ENCODE measurements at regions not wholly inside any gene's neighbourhood (a gene's known extent, or its start where the extent isn't known, plus 50 kb on each side); places are given as distances from the start of the nearest gene placed in this dataset.

GRCh38 chr14:25841226-25841625 is 756.6 kb downstream of the NOVA1 start:
- no peak overlapping the region for H3K9ac ChIP-seq (ENCODE audit: low read length)
- H4K20me1 ChIP-seq (ENCODE audit: insufficient read depth, low read depth, low read length): no peaks in the 10 kb centered on the region
- H3K4me1 ChIP-seq (ENCODE audit: low read length): no peaks in the 10 kb centered on the region
- peaks cover 55% of the 10 kb centered on the region for H3K9me3 ChIP-seq (ENCODE audit: low read length)
- no peak overlapping the region for H2AFZ ChIP-seq (ENCODE audit: low read length)
- no peaks in the 10 kb centered on the region for H3K36me3 ChIP-seq (ENCODE audit: insufficient read depth, low read length)
- H3K4me3 ChIP-seq (ENCODE audit: low read length): no peak overlapping the region
- no peaks in the 10 kb centered on the region for H3K79me2 ChIP-seq (ENCODE audit: low read length)
- DNase-seq: no peak
- H3K9me2 ChIP-seq (replicated peaks; ENCODE audit: insufficient read depth, low read length): no peaks in the 10 kb centered on the region
- H3K27me3 ChIP-seq (ENCODE audit: low read length): no peaks in the 10 kb centered on the region
- no peak overlapping the region for H3K4me2 ChIP-seq (ENCODE audit: low read depth, low read length, poor library complexity, severe bottlenecking)
- H3K27ac ChIP-seq (ENCODE audit: low read length): no peak overlapping the region

GRCh38 chr14:25837551-25837965 is 760.3 kb downstream of the NOVA1 start:
- Histone ChIP-seq H3K4me3 (ENCODE audit: low read length) (no peak overlapping the region), H3K4me1 (ENCODE audit: low read length) (no peaks in the 10 kb centered on the region), H3K9me2 (replicated peaks; ENCODE audit: insufficient read depth, low read length) (no peaks in the 10 kb centered on the region), H3K27me3 (ENCODE audit: low read length) (no peaks in the 10 kb centered on the region), H3K9me3 (ENCODE audit: low read length) (peaks cover 57% of the 10 kb centered on the region), H3K9ac (ENCODE audit: low read length) (no peak overlapping the region), H2AFZ (ENCODE audit: low read length) (no peak overlapping the region), H3K36me3 (ENCODE audit: insufficient read depth, low read length) (no peaks in the 10 kb centered on the region), H3K79me2 (ENCODE audit: low read length) (no peaks in the 10 kb centered on the region), H4K20me1 (ENCODE audit: insufficient read depth, low read depth, low read length) (no peaks in the 10 kb centered on the region), H3K4me2 (ENCODE audit: low read depth, low read length, poor library complexity, severe bottlenecking) (no peak overlapping the region), H3K27ac (ENCODE audit: low read length) (no peak overlapping the region)
- DNase-seq: no peak

GRCh38 chr14:25836636-25837035 is 761.2 kb downstream of the NOVA1 start:
- Histone ChIP-seq H3K36me3 (ENCODE audit: insufficient read depth, low read length) (no peaks in the 10 kb centered on the region), H4K20me1 (ENCODE audit: insufficient read depth, low read depth, low read length) (no peaks in the 10 kb centered on the region), H3K4me3 (ENCODE audit: low read length) (no peak overlapping the region), H3K4me1 (ENCODE audit: low read length) (no peaks in the 10 kb centered on the region), H3K4me2 (ENCODE audit: low read depth, low read length, poor library complexity, severe bottlenecking) (no peak overlapping the region), H3K9ac (ENCODE audit: low read length) (no peak overlapping the region), H3K79me2 (ENCODE audit: low read length) (no peaks in the 10 kb centered on the region), H2AFZ (ENCODE audit: low read length) (no peak overlapping the region), H3K27me3 (ENCODE audit: low read length) (no peaks in the 10 kb centered on the region), H3K27ac (ENCODE audit: low read length) (no peak overlapping the region), H3K9me3 (ENCODE audit: low read length) (peaks cover 63% of the 10 kb centered on the region), H3K9me2 (replicated peaks; ENCODE audit: insufficient read depth, low read length) (no peaks in the 10 kb centered on the region)
- DNase-seq: no peak

GRCh38 chr14:25833341-25834126 is 764.3 kb downstream of the NOVA1 start:
- Histone ChIP-seq H3K4me3 (ENCODE audit: low read length) (no peak overlapping the region), H3K27me3 (ENCODE audit: low read length) (no peaks in the 10 kb centered on the region), H3K9me2 (replicated peaks; ENCODE audit: insufficient read depth, low read length) (no peaks in the 10 kb centered on the region), H4K20me1 (ENCODE audit: insufficient read depth, low read depth, low read length) (no peaks in the 10 kb centered on the region), H3K9me3 (ENCODE audit: low read length) (peaks cover 70% of the 10 kb centered on the region), H3K36me3 (ENCODE audit: insufficient read depth, low read length) (no peaks in the 10 kb centered on the region), H3K4me1 (ENCODE audit: low read length) (no peaks in the 10 kb centered on the region), H2AFZ (ENCODE audit: low read length) (no peak overlapping the region), H3K4me2 (ENCODE audit: low read depth, low read length, poor library complexity, severe bottlenecking) (no peak overlapping the region), H3K27ac (ENCODE audit: low read length) (no peak overlapping the region), H3K9ac (ENCODE audit: low read length) (no peak overlapping the region), H3K79me2 (ENCODE audit: low read length) (no peaks in the 10 kb centered on the region)
- DNase-seq: peak; percentile 77

- H2AFZ ChIP-seq (ENCODE audit: low read length): no peak overlapping the region
These were observed 765.2 kb downstream of the NOVA1 start for GRCh38 chr14:25832585-25832984.

GRCh38 chr14:25828562-25828961 is 769.3 kb downstream of the NOVA1 start:
- Histone ChIP-seq H3K36me3 (ENCODE audit: insufficient read depth, low read length) (no peaks in the 10 kb centered on the region), H3K27me3 (ENCODE audit: low read length) (no peaks in the 10 kb centered on the region), H2AFZ (ENCODE audit: low read length) (no peak overlapping the region), H3K9me2 (replicated peaks; ENCODE audit: insufficient read depth, low read length) (no peaks in the 10 kb centered on the region), H3K4me3 (ENCODE audit: low read length) (no peak overlapping the region), H3K79me2 (ENCODE audit: low read length) (no peaks in the 10 kb centered on the region), H3K9me3 (ENCODE audit: low read length) (peaks cover 84% of the 10 kb centered on the region), H3K9ac (ENCODE audit: low read length) (no peak overlapping the region), H3K4me1 (ENCODE audit: low read length) (no peaks in the 10 kb centered on the region), H3K27ac (ENCODE audit: low read length) (no peak overlapping the region), H3K4me2 (ENCODE audit: low read depth, low read length, poor library complexity, severe bottlenecking) (no peak overlapping the region), H4K20me1 (ENCODE audit: insufficient read depth, low read depth, low read length) (no peaks in the 10 kb centered on the region)
- no peak for DNase-seq

More at GRCh38 chr14:25832585-25832984, 765.2 kb downstream of the NOVA1 start:
- Histone ChIP-seq H3K4me2 (ENCODE audit: low read depth, low read length, poor library complexity, severe bottlenecking) (no peak overlapping the region), H3K4me3 (ENCODE audit: low read length) (no peak overlapping the region), H3K27ac (ENCODE audit: low read length) (no peak overlapping the region), H4K20me1 (ENCODE audit: insufficient read depth, low read depth, low read length) (no peaks in the 10 kb centered on the region), H3K9me3 (ENCODE audit: low read length) (peaks cover 74% of the 10 kb centered on the region), H3K36me3 (ENCODE audit: insufficient read depth, low read length) (no peaks in the 10 kb centered on the region), H3K9ac (ENCODE audit: low read length) (no peak overlapping the region), H3K79me2 (ENCODE audit: low read length) (no peaks in the 10 kb centered on the region), H3K27me3 (ENCODE audit: low read length) (no peaks in the 10 kb centered on the region), H3K4me1 (ENCODE audit: low read length) (no peaks in the 10 kb centered on the region), H3K9me2 (replicated peaks; ENCODE audit: insufficient read depth, low read length) (no peaks in the 10 kb centered on the region)
- no peak for DNase-seq

- H3K79me2 ChIP-seq (ENCODE audit: low read length): no peaks in the 10 kb centered on the region
- H3K9ac ChIP-seq (ENCODE audit: low read length): no peak overlapping the region
- no peaks in the 10 kb centered on the region for H3K4me1 ChIP-seq (ENCODE audit: low read length)
- H3K27me3 ChIP-seq (ENCODE audit: low read length): no peaks in the 10 kb centered on the region
- no peaks in the 10 kb centered on the region for H4K20me1 ChIP-seq (ENCODE audit: insufficient read depth, low read depth, low read length)
- no peaks in the 10 kb centered on the region for H3K9me2 ChIP-seq (replicated peaks; ENCODE audit: insufficient read depth, low read length)
- no peak overlapping the region for H3K27ac ChIP-seq (ENCODE audit: low read length)
- H3K4me3 ChIP-seq (ENCODE audit: low read length): no peak overlapping the region
- no peaks in the 10 kb centered on the region for H3K36me3 ChIP-seq (ENCODE audit: insufficient read depth, low read length)
- no peak for DNase-seq
- peaks cover 89% of the 10 kb centered on the region for H3K9me3 ChIP-seq (ENCODE audit: low read length)
- no peak overlapping the region for H3K4me2 ChIP-seq (ENCODE audit: low read depth, low read length, poor library complexity, severe bottlenecking)
- no peak overlapping the region for H2AFZ ChIP-seq (ENCODE audit: low read length)
These were observed 771.7 kb downstream of the NOVA1 start for GRCh38 chr14:25826105-25826504.

- Histone ChIP-seq H3K4me2 (ENCODE audit: low read depth, low read length, poor library complexity, severe bottlenecking) (no peak overlapping the region), H3K27me3 (ENCODE audit: low read length) (no peaks in the 10 kb centered on the region), H4K20me1 (ENCODE audit: insufficient read depth, low read depth, low read length) (no peaks in the 10 kb centered on the region), H3K27ac (ENCODE audit: low read length) (no peak overlapping the region), H3K9ac (ENCODE audit: low read length) (no peak overlapping the region), H3K79me2 (ENCODE audit: low read length) (no peaks in the 10 kb centered on the region), H3K4me1 (ENCODE audit: low read length) (no peaks in the 10 kb centered on the region), H3K4me3 (ENCODE audit: low read length) (no peak overlapping the region), H3K36me3 (ENCODE audit: insufficient read depth, low read length) (no peaks in the 10 kb centered on the region), H2AFZ (ENCODE audit: low read length) (no peak overlapping the region), H3K9me3 (ENCODE audit: low read length) (peaks cover 92% of the 10 kb centered on the region), H3K9me2 (replicated peaks; ENCODE audit: insufficient read depth, low read length) (no peaks in the 10 kb centered on the region)
- no peak for DNase-seq
These were observed 770.4 kb upstream of the STXBP6 start for GRCh38 chr14:25820368-25820767.

Data from Karpas-422 (cell line).